Endothelial cell of umbilical vein (primary cell): ENCODE measurements at regions not wholly inside any gene's neighbourhood (a gene's known extent, or its start where the extent isn't known, plus 50 kb on each side); places are given as distances from the start of the nearest gene placed in this dataset.

Source experiments
- BruUV-seq: library from RNA; stranded (reverse); fragments of 400-500 nt; replicated peaks from 2 replicates; lab custom pipeline; 2021; lab: Mats Ljungman, UMichigan
- CTCF ChIA-PET: fragments of 300-600, 350-600 bp; sonication (Branson Sonifier 250); formaldehyde crosslinking; loops from one replicate; lab custom pipeline; 2021; ENCODE audit warnings: antibody characterized with exemption, inconsistent platforms; lab: Charles Lee
- POLR2A ChIA-PET: fragments of 300-600, 350-600 bp; sonication (Branson Sonifier 250); formaldehyde crosslinking; loops from one replicate; lab custom pipeline; 2021; ENCODE audit warnings: antibody characterized with exemption, inconsistent platforms; lab: Charles Lee
- DNase-seq: peaks from one replicate; pipeline ENCODE4 v3.0.0-alpha.2; 2011; ENCODE audit warnings: low read depth, low spot score
- FAIRE-seq: peaks from 2 replicates; lab custom pipeline; 2011; peaks lifted over from hg19 to GRCh38; lab: Jason Lieb, UNC
- H2AFZ ChIP-seq: 2 replicates; pipeline ENCODE4 v1.6.0; 2012; ENCODE audit warnings: low read depth, low read length, control low read depth, inconsistent platforms
- H3K27ac ChIP-seq: 2 replicates; pipeline ENCODE4 v1.5.1; 2011; ENCODE audit warnings: low read depth, mild to moderate bottlenecking, control low read depth, low read length, moderate library complexity; ENCODE audit not compliant: insufficient read depth
- H3K27me3 ChIP-seq, 2 experiments: 2 replicates each; pipeline versions ENCODE4 v1.6.0 to v1.6.1; 2011; ENCODE audit warnings: low read length in 2 of 2, mixed read lengths in 1 of 2; ENCODE audit not compliant: control insufficient read depth in 2 of 2, insufficient read depth in 2 of 2
- H3K36me3 ChIP-seq, 2 experiments: 2 replicates in 1 of 2; 3 replicates in 1 of 2; pipeline ENCODE4 v1.5.1; 2011; ENCODE audit warnings: low read length in 2 of 2, mild to moderate bottlenecking in 1 of 2, moderate library complexity in 1 of 2; ENCODE audit not compliant: control insufficient read depth in 2 of 2, insufficient read depth in 2 of 2; ENCODE audit errors: extremely low read depth in 1 of 2
- H3K4me1 ChIP-seq: 3 replicates; pipeline ENCODE4 v1.5.1; 2011; ENCODE audit warnings: mild to moderate bottlenecking, low read length; ENCODE audit not compliant: control insufficient read depth, insufficient read depth; ENCODE audit errors: extremely low read depth
- H3K4me2 ChIP-seq: 2 replicates; pipeline ENCODE4 v1.6.1; 2011; ENCODE audit warnings: low read length, control low read depth, mixed read lengths; ENCODE audit not compliant: insufficient read depth
- H3K4me3 ChIP-seq, 3 experiments: fragments of 200-600 bp in 1 of 3; sonication (generic), shearing (Covaris generic) in 1 of 3; replicated peaks in 1 of 3; 2 replicates each; pipeline ENCODE4 v1.5.1; 2011 to 2016; ENCODE audit warnings: control low read depth in 3 of 3, low read length in 3 of 3, mild to moderate bottlenecking in 2 of 3, inconsistent platforms in 1 of 3, low read depth in 1 of 3, moderate library complexity in 1 of 3; ENCODE audit not compliant: insufficient read depth in 1 of 3
- H3K79me2 ChIP-seq: 2 replicates; pipeline ENCODE4 v1.6.0; 2012; ENCODE audit warnings: low read length, inconsistent platforms; ENCODE audit not compliant: control insufficient read depth, insufficient read depth
- H3K9ac ChIP-seq: replicated peaks from 2 replicates; pipeline ENCODE3; 2011; ENCODE audit warnings: low read length, control low read depth; ENCODE audit not compliant: insufficient read depth; ENCODE audit errors: extremely low read depth
- H3K9me1 ChIP-seq: replicated peaks from 3 replicates; pipeline ENCODE4 v1.6.0; 2011; ENCODE audit warnings: mild to moderate bottlenecking, low read length; ENCODE audit not compliant: control insufficient read depth, insufficient read depth; ENCODE audit errors: extremely low read depth
- H3K9me3 ChIP-seq: replicated peaks from 2 replicates; pipeline ENCODE4 v1.5.1; 2012; ENCODE audit warnings: low read length, inconsistent platforms; ENCODE audit not compliant: control insufficient read depth, insufficient read depth
- H4K20me1 ChIP-seq: replicated peaks from 2 replicates; pipeline ENCODE3; 2011; ENCODE audit warnings: mild to moderate bottlenecking, low read length; ENCODE audit not compliant: control insufficient read depth, insufficient read depth; ENCODE audit errors: extremely low read depth
- EZH2 ChIP-seq: IDR thresholded peaks from 2 replicates; pipeline ENCODE4 v1.6.1; 2012; ENCODE audit warnings: borderline replicate concordance, low read depth, mild to moderate bottlenecking, moderate library complexity, low read length, inconsistent platforms; ENCODE audit not compliant: severe bottlenecking
- GATA2 ChIP-seq: IDR thresholded peaks from 2 replicates; pipeline ENCODE4 v1.7.0; 2011; ENCODE audit warnings: low read depth, mild to moderate bottlenecking, moderate library complexity, mixed read lengths, low read length; ENCODE audit not compliant: insufficient read length, insufficient read depth
- dilution Hi-C: fragments of 300-500 bp; cut with MboI; formaldehyde crosslinking; loops from one replicate; pipeline ENCODE4 v1.15.0; 2019; ENCODE audit warnings: low sequenced_read_pairs; ENCODE audit not compliant: extremely low pct_ligation_motif_present
- intact Hi-C: fragments of 100-400 bp; cut with micrococcal nuclease; formaldehyde crosslinking; loops from one replicate; pipeline ENCODE4 v1.10.0; 2022

DNA sequence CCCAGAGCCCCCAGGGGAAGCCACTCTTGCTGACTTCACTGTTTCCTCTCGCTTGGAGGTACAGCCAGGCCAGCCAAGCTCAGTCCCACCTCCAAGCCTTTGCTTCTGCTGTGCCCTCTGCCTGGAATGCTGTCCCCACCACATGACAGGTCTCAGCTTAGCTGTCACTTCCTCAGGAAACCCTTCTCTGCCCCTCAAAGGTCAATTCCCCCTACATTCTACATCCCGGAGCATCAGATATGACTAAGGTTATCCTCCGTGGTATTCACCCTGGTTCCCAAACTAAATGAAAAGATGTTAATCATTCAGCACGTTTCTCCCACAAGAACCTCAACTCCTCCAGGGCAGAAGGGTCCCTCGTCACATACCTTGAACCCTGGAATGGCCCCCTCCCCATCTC, 53.5 kb downstream of the PTPRS start:
- DNase-seq = no peak
- Histone ChIP-seq H3K9me1 (no peaks in the 10 kb centered on the region), H3K27ac (no peak overlapping the region), H4K20me1 (no peaks in the 10 kb centered on the region), H3K4me1 (peaks cover 3% of the 10 kb centered on the region), H3K9ac (no peak overlapping the region), H3K4me3 (no peak overlapping the region), H3K9me3 (no peaks in the 10 kb centered on the region), H3K27me3 (peaks cover 0 to 3% of the 10 kb centered on the region in 2 experiments), H2AFZ (no peak overlapping the region), H3K4me2 (no peak overlapping the region), H3K79me2 (no peaks in the 10 kb centered on the region), H3K36me3 (no peaks in the 10 kb centered on the region)
- no peak for FAIRE-seq
- TF ChIP-seq GATA2 (peak; percentile 77), EZH2 (no peak)
- BruUV-seq = no TSS peak
- intact Hi-C loops (no loop called here), dilution Hi-C loops (no loop called here)
- POLR2A ChIA-PET = no interaction called here
- CTCF ChIA-PET = no interaction called here

DNA sequence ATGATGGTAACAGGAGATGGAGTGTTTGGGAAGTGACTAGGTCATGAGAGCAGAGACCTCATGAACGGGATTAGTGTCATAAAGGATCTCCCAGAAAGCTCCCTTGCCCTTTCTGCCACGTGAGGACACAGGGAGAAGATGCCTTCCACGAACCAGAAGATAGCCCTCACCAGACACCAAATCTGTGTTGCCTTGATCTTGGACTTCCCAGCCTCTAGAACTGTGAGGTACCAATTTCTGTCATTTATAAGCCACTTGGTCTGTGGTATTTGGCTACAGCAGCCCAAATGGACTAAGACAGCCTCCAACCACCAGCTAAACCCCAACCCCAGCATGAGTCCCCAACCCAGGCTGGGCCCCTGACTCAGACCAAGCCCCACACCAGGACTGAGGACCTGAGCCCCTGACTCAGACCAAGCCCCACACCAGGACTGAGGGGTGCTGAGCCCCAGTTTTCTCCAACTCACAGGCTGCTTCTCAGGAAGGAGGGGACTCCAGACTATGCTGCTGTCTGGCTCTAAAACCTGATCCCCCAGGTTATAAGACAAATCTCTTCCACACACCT, 54.1 kb downstream of the PTPRS start:
- Histone ChIP-seq H3K79me2 (no peaks in the 10 kb centered on the region), H3K9ac (no peak overlapping the region), H3K36me3 (no peaks in the 10 kb centered on the region), H2AFZ (no peak overlapping the region), H3K27ac (no peak overlapping the region), H3K27me3 (no peaks in the 10 kb centered on the region), H3K4me3 (no peak overlapping the region), H3K4me2 (no peak overlapping the region), H3K4me1 (peaks cover 3% of the 10 kb centered on the region), H4K20me1 (no peaks in the 10 kb centered on the region), H3K9me1 (no peaks in the 10 kb centered on the region), H3K9me3 (no peaks in the 10 kb centered on the region)
- dilution Hi-C loops (no loop called here), intact Hi-C loops (no loop called here)
- no TSS peak for BruUV-seq
- CTCF ChIA-PET = no interaction called here
- DNase-seq (no peak), FAIRE-seq (peak; percentile 42)
- POLR2A ChIA-PET = no interaction called here
- no peak for TF ChIP-seq EZH2
